ENCODE measurements at regions not wholly inside any gene's neighbourhood (a gene's known extent, or its start where the extent isn't known, plus 50 kb on each side); places are given as distances from the start of the nearest gene placed in this dataset.

DNA sequence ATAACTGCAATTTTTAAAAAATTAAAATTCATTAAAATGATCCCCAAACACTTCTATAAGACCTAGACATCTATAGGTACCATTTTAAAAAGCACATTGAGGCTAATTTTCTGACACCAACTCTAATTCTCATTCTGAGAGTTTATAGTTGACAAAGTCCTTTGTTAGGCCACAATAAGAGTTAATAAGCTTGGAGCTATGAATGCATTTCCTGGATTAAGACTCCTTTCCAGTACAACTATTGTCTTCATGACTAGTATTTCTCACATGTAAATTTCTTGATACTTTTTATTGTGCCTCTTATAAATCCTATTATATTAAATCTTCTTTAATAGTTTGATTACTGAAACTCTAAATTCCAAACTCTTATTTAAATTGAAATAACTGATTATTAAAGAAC, 340.8 kb downstream of the KLF12 start:
- Histone ChIP-seq H3K9me3 (replicated peaks; ENCODE audit: control insufficient read depth, low read depth, low read length) (no peaks in the 10 kb centered on the region), H3K36me3 (ENCODE audit: control insufficient read depth, insufficient read depth, low read length) (peaks cover 2% of the 10 kb centered on the region), H3K4me1 (ENCODE audit: control insufficient read depth, insufficient read depth, low read length) (no peaks in the 10 kb centered on the region), H3K27me3 (ENCODE audit: control insufficient read depth, insufficient read depth, low read length) (no peaks in the 10 kb centered on the region), H3K4me3 (ENCODE audit: low read length) (no peak overlapping the region), H3K27ac (ENCODE audit: low read length) (no peak overlapping the region)
- DNase-seq: no peak

DNA sequence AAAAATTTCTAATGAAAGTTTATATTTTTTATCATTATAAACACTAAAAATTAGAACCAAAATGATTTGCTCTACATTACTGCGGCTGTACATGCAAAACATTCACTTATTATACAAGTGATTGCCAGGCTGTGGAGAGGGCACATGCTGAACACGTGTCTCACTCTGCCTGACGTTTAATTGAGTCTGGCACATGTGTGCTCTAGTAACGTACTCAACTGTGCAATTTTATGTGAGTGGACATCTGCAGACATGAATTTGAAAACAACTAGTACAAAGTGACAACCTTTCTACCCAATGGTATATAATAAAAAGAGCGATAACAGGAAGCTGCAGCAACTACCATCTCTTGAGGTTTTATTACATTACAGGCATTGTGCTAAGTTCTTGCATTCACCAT, 341.4 kb downstream of the KLF12 start:
- Histone ChIP-seq H3K4me3 (ENCODE audit: low read length) (no peak overlapping the region), H3K27ac (ENCODE audit: low read length) (no peak overlapping the region), H3K9me3 (replicated peaks; ENCODE audit: control insufficient read depth, low read depth, low read length) (no peaks in the 10 kb centered on the region), H3K27me3 (ENCODE audit: control insufficient read depth, insufficient read depth, low read length) (no peaks in the 10 kb centered on the region), H3K4me1 (ENCODE audit: control insufficient read depth, insufficient read depth, low read length) (no peaks in the 10 kb centered on the region), H3K36me3 (ENCODE audit: control insufficient read depth, insufficient read depth, low read length) (peaks cover 2% of the 10 kb centered on the region)
- no CpG with 5 or more reads among the region's 5 CpGs for WGBS (ENCODE audit: insufficient coverage)
- DNase-seq: no peak

DNA sequence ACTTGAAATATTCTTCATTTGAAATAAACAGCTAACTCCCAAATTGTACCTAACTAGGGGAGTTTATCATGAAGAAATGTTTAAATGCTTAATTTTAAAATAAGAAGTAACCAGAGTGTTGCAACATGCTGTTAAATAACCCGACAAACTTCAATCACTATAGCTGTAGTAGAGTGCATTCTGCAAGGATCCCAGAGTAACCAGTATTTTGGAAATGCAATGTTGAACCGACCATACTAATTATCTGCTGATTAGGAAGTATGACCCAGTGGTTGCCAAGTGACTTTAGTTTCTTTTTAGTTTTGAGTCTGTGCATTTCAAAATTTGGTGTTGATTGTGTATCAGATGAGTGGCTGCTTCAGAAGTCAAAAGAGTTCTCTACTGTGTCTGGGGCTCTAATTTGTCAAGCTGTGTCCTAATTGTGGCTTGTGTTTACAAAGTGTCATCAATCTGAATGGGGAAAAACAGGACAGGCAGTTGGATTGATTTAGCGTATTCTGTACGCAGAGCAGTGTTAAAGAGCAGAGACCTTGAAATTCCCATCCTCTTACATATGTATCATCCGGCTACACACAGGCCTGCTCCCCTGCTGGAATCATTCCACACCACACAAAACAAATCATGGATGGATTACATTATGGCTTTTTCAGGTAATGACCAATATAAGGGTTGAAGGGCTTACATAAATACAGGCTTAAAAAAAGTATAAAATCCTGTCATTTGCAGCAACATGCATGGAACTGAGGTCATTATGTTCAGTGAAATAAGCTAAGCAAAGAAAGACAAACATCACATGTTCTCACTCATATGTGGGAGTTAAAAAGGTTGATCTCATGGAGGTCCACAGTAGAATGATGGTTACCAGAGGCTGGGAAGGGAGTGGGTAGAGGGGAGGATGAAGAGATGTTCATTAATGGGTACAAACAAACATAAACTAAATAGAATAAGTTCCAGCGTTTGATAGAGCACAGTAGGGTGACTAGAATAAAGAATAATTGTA, 351.5 kb downstream of the KLF12 start:
- 40% methylated on average over 1 of the region's 6 CpGs for WGBS (ENCODE audit: insufficient coverage)
- no peaks in the 10 kb centered on the region for H3K9me3 ChIP-seq (replicated peaks; ENCODE audit: control insufficient read depth, low read depth, low read length)
- peaks cover 4% of the 10 kb centered on the region for H3K36me3 ChIP-seq (ENCODE audit: control insufficient read depth, insufficient read depth, low read length)

DNA sequence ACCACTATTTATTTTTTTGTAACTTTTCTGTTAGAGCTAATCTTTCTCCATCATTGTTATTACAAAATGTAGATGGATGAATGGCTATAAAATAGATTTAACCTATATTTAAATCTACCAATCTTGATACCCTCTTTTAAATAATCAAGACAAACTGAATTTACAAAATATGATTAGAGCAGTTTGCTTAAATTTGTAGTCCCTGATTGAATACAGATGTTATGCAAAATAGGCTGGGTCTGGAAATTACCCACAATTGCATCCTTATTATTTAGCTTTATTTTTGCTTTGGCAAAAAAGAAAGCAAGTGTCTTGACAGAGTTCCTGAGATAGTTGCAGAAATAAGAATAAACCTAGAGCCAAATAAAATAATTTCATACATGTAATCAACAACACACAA, 352.8 kb downstream of the KLF12 start:
- Histone ChIP-seq H3K27me3 (ENCODE audit: control insufficient read depth, insufficient read depth, low read length) (no peaks in the 10 kb centered on the region), H3K4me3 (ENCODE audit: low read length) (no peak overlapping the region), H3K4me1 (ENCODE audit: control insufficient read depth, insufficient read depth, low read length) (peaks cover 4% of the 10 kb centered on the region), H3K27ac (ENCODE audit: low read length) (no peak overlapping the region), H3K36me3 (ENCODE audit: control insufficient read depth, insufficient read depth, low read length) (peaks cover 4% of the 10 kb centered on the region), H3K9me3 (replicated peaks; ENCODE audit: control insufficient read depth, low read depth, low read length) (no peaks in the 10 kb centered on the region)
- DNase-seq: peak; percentile 45

More for the DNA sequence above, 351.5 kb downstream of the KLF12 start:
- no peaks in the 10 kb centered on the region for H3K27me3 ChIP-seq (ENCODE audit: control insufficient read depth, insufficient read depth, low read length)
- DNase-seq: no peak
- H3K27ac ChIP-seq (ENCODE audit: low read length): no peak overlapping the region
- no peak overlapping the region for H3K4me3 ChIP-seq (ENCODE audit: low read length)
- H3K4me1 ChIP-seq (ENCODE audit: control insufficient read depth, insufficient read depth, low read length): peaks cover 4% of the 10 kb centered on the region

DNA sequence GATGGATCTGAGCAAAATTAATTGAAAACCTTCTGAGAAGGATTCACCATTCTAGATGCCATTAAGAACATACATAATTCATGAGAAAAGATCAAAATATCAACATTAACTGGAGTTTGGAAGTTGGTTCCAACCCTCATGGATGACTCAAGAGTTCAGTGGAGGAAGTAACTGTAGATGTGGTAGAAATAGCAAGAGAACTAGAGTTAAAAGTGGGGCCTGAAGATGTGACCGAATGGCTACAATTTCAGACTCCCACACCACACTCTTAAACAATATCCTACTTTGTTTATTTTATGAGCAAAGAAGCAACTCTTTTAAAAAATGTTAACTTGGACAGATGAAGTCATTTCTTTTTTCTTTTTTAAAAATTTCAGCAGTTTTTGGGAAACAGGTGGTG, 354.3 kb downstream of the KLF12 start:
- no peaks in the 10 kb centered on the region for H3K27me3 ChIP-seq (ENCODE audit: control insufficient read depth, insufficient read depth, low read length)
- no peaks in the 10 kb centered on the region for H3K4me1 ChIP-seq (ENCODE audit: control insufficient read depth, insufficient read depth, low read length)
- H3K9me3 ChIP-seq (replicated peaks; ENCODE audit: control insufficient read depth, low read depth, low read length): no peaks in the 10 kb centered on the region
- H3K4me3 ChIP-seq (ENCODE audit: low read length): no peak overlapping the region
- H3K36me3 ChIP-seq (ENCODE audit: control insufficient read depth, insufficient read depth, low read length): peaks cover 4% of the 10 kb centered on the region
- no peak overlapping the region for H3K27ac ChIP-seq (ENCODE audit: low read length)
- no peak for DNase-seq
- no CpG with 5 or more reads among the region's 1 CpG for WGBS (ENCODE audit: insufficient coverage)

DNA sequence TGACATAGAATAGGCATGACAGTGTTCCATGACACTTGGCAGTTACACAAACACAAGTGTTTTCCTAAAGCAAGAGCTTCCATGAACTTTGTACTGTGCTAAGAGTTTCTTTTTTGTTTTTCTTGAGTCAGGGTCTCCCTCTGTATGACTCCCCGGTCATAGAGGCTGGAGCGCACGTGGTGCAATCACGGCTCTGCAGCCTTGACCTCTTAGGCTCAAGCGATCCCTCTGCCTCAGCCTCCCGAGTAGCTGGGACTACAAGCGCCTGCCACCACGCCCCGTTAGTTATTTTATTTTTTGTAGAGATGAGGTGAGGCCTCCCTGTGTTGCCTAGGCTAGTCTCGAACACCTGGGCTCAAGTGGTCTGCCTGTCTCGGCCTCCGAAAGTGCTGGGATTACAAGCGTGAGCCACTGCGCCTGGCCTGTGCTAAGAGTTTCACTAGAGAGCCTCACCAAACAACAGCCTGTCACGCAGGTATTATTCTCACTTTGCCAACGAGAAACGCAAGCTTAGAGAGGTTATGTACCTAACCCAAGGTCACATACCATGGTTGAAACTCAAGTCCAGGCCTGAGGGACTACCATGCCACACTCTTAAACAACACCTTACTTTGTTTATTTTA, 355.9 kb downstream of the KLF12 start:
- 96% methylated on average over 12 of the region's 17 CpGs for WGBS (ENCODE audit: insufficient coverage)
- no peak for DNase-seq
- Histone ChIP-seq H3K4me3 (ENCODE audit: low read length) (no peak overlapping the region), H3K27ac (ENCODE audit: low read length) (no peak overlapping the region), H3K9me3 (replicated peaks; ENCODE audit: control insufficient read depth, low read depth, low read length) (no peaks in the 10 kb centered on the region), H3K27me3 (ENCODE audit: control insufficient read depth, insufficient read depth, low read length) (no peaks in the 10 kb centered on the region), H3K4me1 (ENCODE audit: control insufficient read depth, insufficient read depth, low read length) (no peaks in the 10 kb centered on the region), H3K36me3 (ENCODE audit: control insufficient read depth, insufficient read depth, low read length) (peaks cover 4% of the 10 kb centered on the region)

DNA sequence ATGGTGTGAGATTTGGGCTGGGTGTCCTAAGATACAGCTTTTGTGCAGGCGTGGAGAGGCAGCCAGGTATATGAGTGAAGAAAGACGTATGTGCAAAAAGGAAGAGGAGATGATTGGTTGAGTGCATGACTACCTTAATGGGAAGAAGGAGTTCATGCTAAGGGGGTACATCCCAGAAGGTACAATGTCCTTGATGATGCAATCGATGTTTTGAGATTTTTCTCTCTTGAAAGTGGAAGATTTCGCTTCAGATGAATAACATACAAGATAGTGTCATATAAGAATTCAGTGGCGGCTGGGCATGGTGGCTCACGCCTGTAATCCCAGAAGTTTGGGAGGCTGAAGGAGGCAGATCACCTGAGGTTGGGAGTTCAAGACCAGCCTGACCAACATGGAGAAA, 357.1 kb downstream of the KLF12 start:
- WGBS (ENCODE audit: insufficient coverage): 86% methylated on average over 4 of the region's 6 CpGs
- Histone ChIP-seq H3K9me3 (replicated peaks; ENCODE audit: control insufficient read depth, low read depth, low read length) (no peaks in the 10 kb centered on the region), H3K27ac (ENCODE audit: low read length) (no peak overlapping the region), H3K4me3 (ENCODE audit: low read length) (no peak overlapping the region), H3K27me3 (ENCODE audit: control insufficient read depth, insufficient read depth, low read length) (no peaks in the 10 kb centered on the region), H3K36me3 (ENCODE audit: control insufficient read depth, insufficient read depth, low read length) (peaks cover 4% of the 10 kb centered on the region), H3K4me1 (ENCODE audit: control insufficient read depth, insufficient read depth, low read length) (no peaks in the 10 kb centered on the region)
- DNase-seq: no peak

DNA sequence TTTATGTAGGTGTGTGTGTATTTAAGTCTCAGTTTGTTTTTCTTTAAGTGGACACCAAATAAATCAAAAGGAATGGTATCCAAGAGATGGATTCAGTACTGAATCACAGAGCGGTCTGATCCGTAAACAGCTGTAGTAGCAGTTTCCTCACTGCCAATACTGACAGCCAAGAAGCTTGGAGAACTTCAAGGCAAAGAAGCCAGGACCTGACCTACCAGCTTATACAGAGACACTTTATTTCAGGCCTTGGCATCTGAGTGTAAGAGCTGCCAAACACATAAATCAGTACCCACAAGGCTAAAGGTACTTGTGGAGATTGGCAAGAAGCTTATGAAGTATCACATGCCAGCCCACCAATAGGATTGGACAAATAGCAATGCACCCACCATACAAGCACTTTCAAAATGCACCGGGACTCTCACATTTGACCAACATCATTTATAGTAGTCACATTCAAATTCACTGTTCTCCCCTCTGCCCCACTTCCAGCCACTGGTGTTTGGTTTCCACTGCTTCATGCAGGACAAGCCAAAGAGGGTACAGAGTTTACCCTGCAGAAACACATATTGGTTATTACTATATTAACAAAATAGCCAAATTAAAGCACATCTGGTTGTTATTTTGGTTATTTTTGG, 357.9 kb downstream of the KLF12 start:
- Histone ChIP-seq H3K27me3 (ENCODE audit: control insufficient read depth, insufficient read depth, low read length) (no peaks in the 10 kb centered on the region), H3K4me1 (ENCODE audit: control insufficient read depth, insufficient read depth, low read length) (no peaks in the 10 kb centered on the region), H3K9me3 (replicated peaks; ENCODE audit: control insufficient read depth, low read depth, low read length) (no peaks in the 10 kb centered on the region), H3K27ac (ENCODE audit: low read length) (no peak overlapping the region), H3K4me3 (ENCODE audit: low read length) (no peak overlapping the region), H3K36me3 (ENCODE audit: control insufficient read depth, insufficient read depth, low read length) (peaks cover 4% of the 10 kb centered on the region)
- 100% methylated on average over 1 of the region's 3 CpGs for WGBS (ENCODE audit: insufficient coverage)
- peak; percentile 67 for DNase-seq

DNA sequence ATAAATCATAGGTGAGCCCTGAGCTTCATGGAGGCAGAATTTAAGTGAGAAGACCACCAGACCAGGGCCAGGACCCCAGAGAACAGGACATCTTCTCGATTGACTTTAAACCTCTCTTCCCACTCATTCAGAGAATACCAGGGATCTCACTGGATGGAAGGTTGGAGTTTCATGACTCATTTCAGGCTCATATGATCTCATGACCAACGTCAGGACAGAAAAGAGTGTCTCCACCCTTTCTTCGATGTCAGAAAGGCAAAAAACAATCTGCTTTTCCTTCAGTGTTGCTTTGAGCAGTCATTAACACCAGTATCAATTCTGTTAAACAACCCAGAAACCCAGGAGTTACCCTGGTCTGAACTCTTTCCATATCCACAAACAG, 361.0 kb downstream of the KLF12 start:
- H3K4me1 ChIP-seq (ENCODE audit: control insufficient read depth, insufficient read depth, low read length): no peaks in the 10 kb centered on the region
- no peaks in the 10 kb centered on the region for H3K9me3 ChIP-seq (replicated peaks; ENCODE audit: control insufficient read depth, low read depth, low read length)
- no peak overlapping the region for H3K27ac ChIP-seq (ENCODE audit: low read length)
- no peak for DNase-seq
- H3K4me3 ChIP-seq (ENCODE audit: low read length): no peak overlapping the region
- WGBS (ENCODE audit: insufficient coverage): 81% methylated on average over 2 of the region's 3 CpGs
- H3K36me3 ChIP-seq (ENCODE audit: control insufficient read depth, insufficient read depth, low read length): peaks cover 2% of the 10 kb centered on the region
- H3K27me3 ChIP-seq (ENCODE audit: control insufficient read depth, insufficient read depth, low read length): no peaks in the 10 kb centered on the region

DNA sequence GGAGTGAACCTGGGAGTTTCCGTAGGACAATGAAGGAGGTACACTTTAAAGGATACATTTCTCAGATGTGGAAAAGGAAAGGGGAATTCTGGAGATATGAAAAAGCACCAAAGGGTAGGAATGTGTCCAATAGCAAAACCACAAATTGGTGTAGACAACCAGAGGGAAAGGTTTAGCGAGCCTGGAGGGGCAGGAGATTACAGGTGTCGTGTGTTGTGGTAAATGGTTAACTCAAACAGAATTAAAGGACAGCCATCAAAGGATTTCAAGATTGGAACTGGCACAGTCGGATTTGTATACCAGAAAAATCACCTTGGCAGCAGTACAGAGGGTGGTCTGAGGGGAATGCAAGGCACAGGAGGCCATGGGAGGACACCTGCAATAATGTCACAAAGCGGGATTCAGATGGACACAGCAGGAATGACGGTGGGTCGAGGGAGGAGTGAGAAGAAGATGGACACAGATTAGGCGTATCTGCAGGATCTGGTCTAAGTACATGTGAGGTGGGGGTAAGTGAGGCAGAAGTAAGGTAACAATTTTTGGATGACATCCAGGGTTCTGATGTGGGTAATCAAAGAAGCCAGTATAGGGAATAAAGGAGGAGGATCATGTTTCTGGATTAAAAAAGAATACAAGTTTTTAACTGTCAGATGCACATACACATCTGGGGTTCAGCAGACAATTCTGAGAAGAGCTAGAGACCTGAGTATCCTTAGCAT, 361.6 kb downstream of the KLF12 start:
- 83% methylated on average over 8 of the region's 8 CpGs for WGBS (ENCODE audit: insufficient coverage)
- Histone ChIP-seq H3K4me1 (ENCODE audit: control insufficient read depth, insufficient read depth, low read length) (peaks cover 5% of the 10 kb centered on the region), H3K27me3 (ENCODE audit: control insufficient read depth, insufficient read depth, low read length) (no peaks in the 10 kb centered on the region), H3K4me3 (ENCODE audit: low read length) (no peak overlapping the region), H3K9me3 (replicated peaks; ENCODE audit: control insufficient read depth, low read depth, low read length) (no peaks in the 10 kb centered on the region), H3K36me3 (ENCODE audit: control insufficient read depth, insufficient read depth, low read length) (no peaks in the 10 kb centered on the region), H3K27ac (ENCODE audit: low read length) (no peak overlapping the region)
- no peak for DNase-seq

Measured in muscle of leg (tissue), 3 donors.